NOMO-1 (cell line): ENCODE measurements at regions not wholly inside any gene's neighbourhood (a gene's known extent, or its start where the extent isn't known, plus 50 kb on each side); places are given as distances from the start of the nearest gene placed in this dataset.

Source experiments
- DNase-seq, 2 experiments: peaks; one replicate each; lab custom pipeline; 2025; ENCODE audit not compliant: unreplicated experiment in 2 of 2; lab: John Stamatoyannopoulos, UW

GRCh38 chr7:16235147-16236114, 185.9 kb downstream of the CRPPA start:
- no peak for DNase-seq

GRCh38 chr7:16234493-16235146, 186.7 kb downstream of the CRPPA start:
- DNase-seq: no peak

GRCh38 chr7:16233517-16233916, 187.8 kb downstream of the CRPPA start:
- DNase-seq: no peak

DNA sequence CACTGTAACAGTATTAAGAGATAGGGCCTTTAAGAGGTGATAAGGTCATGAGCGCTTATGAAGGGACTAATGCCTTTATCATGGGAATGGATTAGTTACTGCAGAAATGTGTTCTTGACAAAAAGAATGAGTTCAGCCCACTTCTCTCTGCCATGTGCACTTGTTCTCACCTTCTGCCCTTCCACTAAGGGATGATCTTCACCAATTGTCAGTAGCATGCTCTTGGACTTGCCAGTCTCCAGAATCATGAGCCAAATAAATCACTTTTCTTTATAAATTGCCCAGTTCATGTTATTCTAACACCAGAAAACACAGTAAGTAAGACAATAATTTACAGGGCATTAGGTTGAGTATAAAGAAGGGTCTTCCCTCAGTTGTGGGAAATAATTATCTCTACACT, 189.1 kb downstream of the CRPPA start:
- no peak for DNase-seq

DNA sequence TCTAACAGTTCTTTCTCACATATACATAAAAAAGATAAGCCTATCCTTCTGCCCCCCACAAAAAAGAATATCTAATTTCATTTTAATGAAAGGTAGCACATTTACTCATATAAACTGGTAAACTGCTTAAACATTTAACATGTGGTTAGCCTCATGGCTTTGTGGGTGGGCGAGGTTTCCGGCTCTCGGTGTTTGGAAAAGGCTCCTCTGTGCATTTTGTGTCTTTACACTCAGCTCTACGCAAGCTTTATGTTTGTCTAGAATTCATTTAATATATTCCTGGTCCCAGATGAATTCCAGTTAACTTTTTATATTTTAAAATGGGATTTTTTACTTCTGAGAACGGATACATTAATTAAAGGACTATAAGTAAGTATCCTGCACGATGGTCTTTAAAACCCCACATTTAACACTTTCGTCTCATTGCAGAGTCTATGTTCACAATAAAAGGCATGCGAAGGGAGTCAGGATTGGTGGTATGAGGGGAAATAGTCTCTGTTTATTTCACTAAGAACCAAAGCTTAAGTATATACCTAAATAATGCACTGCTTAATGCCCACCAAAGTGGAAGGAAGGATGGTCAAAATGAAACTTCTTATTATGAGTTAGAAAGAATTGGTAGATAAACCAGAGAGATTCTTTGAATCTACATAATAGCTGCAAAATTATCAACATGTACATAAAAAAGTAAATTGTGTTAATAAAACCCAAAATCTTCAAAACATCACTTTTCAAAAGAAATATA, 197.2 kb downstream of the CRPPA start:
- no peak for DNase-seq

GRCh38 chr7:16212610-16213009, 208.7 kb downstream of the CRPPA start:
- DNase-seq: no peak

DNA sequence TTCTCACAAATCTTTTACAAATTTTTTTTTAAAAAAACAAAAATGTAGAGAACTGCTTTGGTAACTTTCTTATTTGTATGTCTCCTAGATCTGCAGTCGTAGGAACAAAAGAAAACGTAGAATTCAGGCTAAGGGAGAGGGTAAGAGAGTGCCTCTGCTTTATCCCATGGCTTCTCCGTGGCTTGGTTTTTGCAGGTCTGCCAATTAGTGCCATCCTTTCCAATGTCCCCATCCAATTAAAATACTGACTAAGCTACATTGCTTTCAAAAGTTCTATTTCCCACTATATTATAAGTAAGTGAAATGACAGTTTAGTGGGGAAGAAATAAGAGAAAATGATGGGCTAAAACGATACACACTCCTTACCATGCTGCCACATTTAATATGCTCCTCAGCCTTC, 209.3 kb downstream of the CRPPA start:
- DNase-seq: no peak

GRCh38 chr7:16211402-16211925, 209.9 kb downstream of the CRPPA start:
- DNase-seq: no peak

DNA sequence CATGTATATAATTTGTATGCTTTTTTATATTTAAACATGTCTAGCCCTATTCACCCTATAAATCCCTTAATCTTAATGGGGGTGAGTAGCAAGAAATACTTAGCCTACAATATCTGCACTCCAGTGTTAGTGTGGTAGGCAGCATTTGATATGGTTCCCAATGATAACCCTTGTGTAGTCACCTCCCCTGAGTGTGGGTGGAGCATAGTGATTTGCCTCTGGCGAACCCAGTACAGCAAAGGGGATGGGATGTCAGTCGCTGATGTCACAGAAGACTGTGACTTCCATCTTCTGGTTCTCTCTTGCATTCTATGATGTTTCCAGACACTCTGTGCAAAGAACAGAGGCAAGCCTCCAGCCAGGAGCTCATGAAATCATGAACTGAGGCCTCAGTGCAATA, 211.2 kb downstream of the CRPPA start:
- no peak for DNase-seq

DNA sequence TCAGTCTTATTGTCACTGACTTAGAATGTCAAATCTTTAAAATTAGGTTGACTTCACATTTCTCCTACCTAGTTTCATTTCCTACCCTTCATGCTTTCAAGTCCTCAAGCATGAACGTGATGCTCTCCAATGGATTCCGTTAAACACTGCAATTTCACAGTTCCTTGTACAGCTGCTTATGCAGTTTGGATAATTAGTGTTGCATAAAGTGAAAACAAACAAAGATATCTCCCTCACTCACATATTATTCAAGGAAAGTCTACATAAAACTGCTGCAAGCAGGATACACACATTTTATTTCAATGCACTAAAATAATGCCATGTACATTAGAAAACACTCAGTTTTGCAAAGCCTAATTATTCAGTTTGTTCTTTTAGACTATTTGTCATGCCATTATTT, 214.0 kb downstream of the CRPPA start:
- peak in 1 of 2 experiments; percentile 2 for DNase-seq

DNA sequence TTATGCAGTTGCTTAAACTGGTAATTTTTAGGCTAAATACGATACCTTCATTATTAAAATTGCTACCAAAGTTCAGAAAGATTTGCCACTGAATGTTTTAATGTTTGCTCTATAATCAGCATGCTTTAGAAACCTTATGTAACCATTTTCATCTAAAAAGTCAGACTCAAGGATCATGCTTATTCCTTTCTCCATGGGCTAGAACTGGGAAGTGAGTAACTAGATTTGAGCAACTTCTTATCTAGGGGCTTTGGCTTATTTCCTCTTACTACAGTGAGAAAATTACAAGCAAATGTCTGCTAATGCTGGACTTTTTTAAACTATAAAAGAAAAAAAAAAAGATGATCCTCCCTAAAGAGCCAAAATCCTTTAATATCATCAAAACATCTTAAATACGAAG, 215.9 kb downstream of the CRPPA start:
- DNase-seq: no peak

GRCh38 chr7:16204953-16205352, 216.4 kb downstream of the CRPPA start:
- no peak for DNase-seq

- no peak for DNase-seq
Observed at GRCh38 chr7:16203065-16203464, 218.3 kb downstream of the CRPPA start.

DNA sequence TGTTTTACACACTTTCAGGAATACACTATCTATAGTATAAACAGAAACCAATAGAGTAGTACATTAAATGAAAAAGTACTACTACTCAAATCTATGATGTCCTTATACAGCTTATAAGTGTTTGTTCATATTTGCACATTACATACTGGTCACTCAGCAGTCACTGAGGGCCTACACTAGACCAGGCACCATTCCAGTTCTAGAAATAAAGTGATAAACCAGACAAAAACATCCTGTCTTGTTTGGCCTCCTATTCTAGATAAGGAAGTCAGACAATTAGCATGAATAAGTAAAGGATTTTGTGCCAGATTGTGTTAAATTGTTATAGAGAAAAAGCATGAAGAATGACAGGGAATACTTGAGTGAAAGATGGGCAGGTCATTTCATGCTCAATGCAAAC, 219.0 kb downstream of the CRPPA start:
- no peak for DNase-seq

DNA sequence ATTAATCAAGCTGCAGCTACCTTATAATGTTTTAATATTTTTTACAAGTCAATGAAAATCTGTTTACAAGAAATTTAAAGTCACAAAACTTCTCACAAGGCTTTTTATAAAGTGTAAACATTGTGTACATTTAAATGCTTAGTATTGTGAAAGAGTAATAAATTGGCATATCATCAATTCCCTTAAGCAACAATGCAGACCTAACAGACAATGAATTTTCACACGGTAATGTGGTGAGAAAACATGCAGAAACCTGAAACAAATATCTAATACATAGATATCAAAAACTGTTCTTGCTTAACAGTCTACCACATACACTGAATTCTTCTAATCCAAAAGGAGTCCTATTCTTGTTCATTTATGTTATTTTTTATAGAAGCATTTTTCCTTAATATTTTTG, 220.7 kb downstream of the CRPPA start:
- DNase-seq: no peak

DNA sequence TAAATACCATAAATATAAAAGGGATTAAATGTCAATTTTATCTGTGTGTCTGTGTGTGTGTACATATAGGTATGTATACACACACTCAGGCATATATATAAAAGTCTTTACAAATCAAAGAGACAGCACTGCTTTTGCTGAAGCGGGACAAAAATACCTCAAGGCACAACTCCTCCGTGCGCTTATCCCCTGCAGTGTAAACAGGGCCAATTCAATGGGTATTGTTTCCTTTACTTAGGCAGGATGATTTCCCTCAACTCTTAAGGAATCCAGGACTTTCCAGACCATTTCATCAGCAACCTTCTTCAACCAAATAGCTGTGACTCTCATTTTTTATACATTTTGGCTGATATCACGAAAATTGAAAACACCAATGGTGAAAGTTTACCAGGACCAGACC, 227.7 kb downstream of the CRPPA start:
- no peak for DNase-seq

GRCh38 chr7:16189026-16189715, 232.2 kb downstream of the CRPPA start:
- DNase-seq: no peak

- DNase-seq: no peak
Observed at GRCh38 chr7:16187131-16187530, 234.2 kb downstream of the CRPPA start.

GRCh38 chr7:16178585-16178984, 242.8 kb downstream of the CRPPA start:
- DNase-seq: no peak

GRCh38 chr7:16178092-16178491, 243.2 kb downstream of the CRPPA start:
- DNase-seq: no peak

- DNase-seq: no peak
Observed at GRCh38 chr7:16174253-16174652, 247.1 kb downstream of the CRPPA start.
